Renal cortical epithelial cell (primary cell): ENCODE measurements at regions not wholly inside any gene's neighbourhood (a gene's known extent, or its start where the extent isn't known, plus 50 kb on each side); places are given as distances from the start of the nearest gene placed in this dataset.

Experiments used
- DNase-seq: peaks from one replicate; pipeline ENCODE4 v3.0.0-alpha.2; 2011; ENCODE audit warnings: low read depth

- DNase-seq = peak; percentile 13
Observed at GRCh38 chr1:238205045-238205662, 314.4 kb upstream of the ZP4 start.

- no peak for DNase-seq
Observed at GRCh38 chr1:238201992-238202391, 311.3 kb upstream of the ZP4 start.

- no peak for DNase-seq
Observed at GRCh38 chr1:238199325-238199724, 308.6 kb upstream of the ZP4 start.

- DNase-seq = no peak
Observed at GRCh38 chr1:238196516-238196915, 305.8 kb upstream of the ZP4 start.

GRCh38 chr1:238191170-238191569 is 300.4 kb upstream of the ZP4 start:
- DNase-seq = no peak

- DNase-seq = no peak
Observed at GRCh38 chr1:238187575-238187949, 296.8 kb upstream of the ZP4 start.

- no peak for DNase-seq
Observed at GRCh38 chr1:238186887-238187574, 296.3 kb upstream of the ZP4 start.

- DNase-seq = no peak
Observed at GRCh38 chr1:238177960-238178645, 287.4 kb upstream of the ZP4 start.

GRCh38 chr1:238177351-238177750 is 286.6 kb upstream of the ZP4 start:
- no peak for DNase-seq

- peak; percentile 40 for DNase-seq
Observed at GRCh38 chr1:238176441-238176840, 285.7 kb upstream of the ZP4 start.

- DNase-seq = no peak
Observed at GRCh38 chr1:238171985-238172384, 281.3 kb upstream of the ZP4 start.

- DNase-seq = no peak
Observed at GRCh38 chr1:238161955-238162354, 271.2 kb upstream of the ZP4 start.

GRCh38 chr1:238153939-238154338 is 263.2 kb upstream of the ZP4 start:
- peak; percentile 23 for DNase-seq

- DNase-seq = peak; percentile 64
Observed at GRCh38 chr1:238153253-238153652, 262.5 kb upstream of the ZP4 start.

- DNase-seq = peak; percentile 28
Observed at GRCh38 chr1:238152119-238152518, 261.4 kb upstream of the ZP4 start.

GRCh38 chr1:238143038-238143437 is 252.3 kb upstream of the ZP4 start:
- DNase-seq = peak; percentile 67

- no peak for DNase-seq
Observed at GRCh38 chr1:238141353-238141752, 250.6 kb upstream of the ZP4 start.

- DNase-seq = peak; percentile 57
Observed at GRCh38 chr1:238139713-238140112, 249.0 kb upstream of the ZP4 start.

GRCh38 chr1:238138059-238138626 is 247.4 kb upstream of the ZP4 start:
- no peak for DNase-seq

- peak; percentile 82 for DNase-seq
Observed at GRCh38 chr1:238135708-238136664, 245.3 kb upstream of the ZP4 start.

GRCh38 chr1:238129677-238130076 is 239.0 kb upstream of the ZP4 start:
- peak; percentile 31 for DNase-seq

GRCh38 chr1:238123201-238123600 is 232.5 kb upstream of the ZP4 start:
- DNase-seq = no peak
